ENCODE measurements at regions not wholly inside any gene's neighbourhood (a gene's known extent, or its start where the extent isn't known, plus 50 kb on each side); places are given as distances from the start of the nearest gene placed in this dataset.

- no peak for TF ChIP-seq CTCF (IDR thresholded peaks at IDR 0.05)
- TF ChIP-seq POLR2A (IDR thresholded peaks at IDR 0.05), result no peak
- H3K4me3 ChIP-seq, result no peak overlapping the region
- intact Hi-C loops (cut with DNase I; ENCODE audit: low total_unique reads), result no loop called here
- no peak for DNase-seq
- WGBS, 2 donors, result 91 to 93% methylated on average over 6 of the region's 6 CpGs
- no peaks in the 10 kb centered on the region for H3K36me3 ChIP-seq (ENCODE audit: low read depth, missing control alignments)
- H3K27me3 ChIP-seq, result no peaks in the 10 kb centered on the region
- no peaks in the 10 kb centered on the region for H3K9me3 ChIP-seq
- no peak overlapping the region for H3K27ac ChIP-seq
- H3K4me1 ChIP-seq, result peaks cover 5% of the 10 kb centered on the region
Measured at GRCh38 chr2:134148843-134149472, 104.9 kb upstream of the MGAT5 start.

- intact Hi-C loops (cut with DNase I; ENCODE audit: low total_unique reads), result no loop called here
- Histone ChIP-seq H3K9me3 (no peaks in the 10 kb centered on the region), H3K27ac (no peak overlapping the region), H3K4me1 (peaks cover 5% of the 10 kb centered on the region), H3K4me3 (no peak overlapping the region), H3K36me3 (ENCODE audit: low read depth, missing control alignments) (no peaks in the 10 kb centered on the region), H3K27me3 (no peaks in the 10 kb centered on the region)
- DNase-seq, result no peak
- TF ChIP-seq POLR2A (IDR thresholded peaks at IDR 0.05), result no peak
- no peak for TF ChIP-seq CTCF (IDR thresholded peaks at IDR 0.05)
- WGBS, 2 donors, result 35 to 38% methylated on average over 1 of the region's 1 CpG
Measured at GRCh38 chr2:134149904-134150303, 104.0 kb upstream of the MGAT5 start.

- Histone ChIP-seq H3K27ac (no peak overlapping the region), H3K4me1 (peaks cover 5% of the 10 kb centered on the region), H3K9me3 (no peaks in the 10 kb centered on the region), H3K4me3 (no peak overlapping the region), H3K27me3 (no peaks in the 10 kb centered on the region), H3K36me3 (ENCODE audit: low read depth, missing control alignments) (no peaks in the 10 kb centered on the region)
- TF ChIP-seq POLR2A (IDR thresholded peaks at IDR 0.05) (no peak), CTCF (IDR thresholded peaks at IDR 0.05) (no peak)
- WGBS, 2 donors, result 96 to 99% methylated on average over 3 of the region's 3 CpGs
- no peak for DNase-seq
- intact Hi-C loops (cut with DNase I; ENCODE audit: low total_unique reads), result no loop called here
Measured at GRCh38 chr2:134150760-134151159, 103.1 kb upstream of the MGAT5 start.

GRCh38 chr2:134152045-134153010, 101.5 kb upstream of the MGAT5 start:
- H3K9me3 ChIP-seq, result no peaks in the 10 kb centered on the region
- 86 to 92% methylated on average over 23 of the region's 23 CpGs for WGBS, 2 donors
- no peak overlapping the region for H3K27ac ChIP-seq
- no peaks in the 10 kb centered on the region for H3K36me3 ChIP-seq (ENCODE audit: low read depth, missing control alignments)
- no peak overlapping the region for H3K4me3 ChIP-seq
- intact Hi-C loops (cut with DNase I; ENCODE audit: low total_unique reads), result no loop called here
- no peak for TF ChIP-seq CTCF (IDR thresholded peaks at IDR 0.05)
- no peak for TF ChIP-seq POLR2A (IDR thresholded peaks at IDR 0.05)
- H3K4me1 ChIP-seq, result no peaks in the 10 kb centered on the region
- DNase-seq, result no peak
- no peaks in the 10 kb centered on the region for H3K27me3 ChIP-seq
